Epidermal melanocyte (primary cell): ENCODE measurements at regions not wholly inside any gene's neighbourhood (a gene's known extent, or its start where the extent isn't known, plus 50 kb on each side); places are given as distances from the start of the nearest gene placed in this dataset.

Experiments used
- DNase-seq: peaks from one replicate; pipeline ENCODE4 v3.0.0; 2011; ENCODE audit warnings: low spot score; ENCODE audit not compliant: insufficient read length

DNA sequence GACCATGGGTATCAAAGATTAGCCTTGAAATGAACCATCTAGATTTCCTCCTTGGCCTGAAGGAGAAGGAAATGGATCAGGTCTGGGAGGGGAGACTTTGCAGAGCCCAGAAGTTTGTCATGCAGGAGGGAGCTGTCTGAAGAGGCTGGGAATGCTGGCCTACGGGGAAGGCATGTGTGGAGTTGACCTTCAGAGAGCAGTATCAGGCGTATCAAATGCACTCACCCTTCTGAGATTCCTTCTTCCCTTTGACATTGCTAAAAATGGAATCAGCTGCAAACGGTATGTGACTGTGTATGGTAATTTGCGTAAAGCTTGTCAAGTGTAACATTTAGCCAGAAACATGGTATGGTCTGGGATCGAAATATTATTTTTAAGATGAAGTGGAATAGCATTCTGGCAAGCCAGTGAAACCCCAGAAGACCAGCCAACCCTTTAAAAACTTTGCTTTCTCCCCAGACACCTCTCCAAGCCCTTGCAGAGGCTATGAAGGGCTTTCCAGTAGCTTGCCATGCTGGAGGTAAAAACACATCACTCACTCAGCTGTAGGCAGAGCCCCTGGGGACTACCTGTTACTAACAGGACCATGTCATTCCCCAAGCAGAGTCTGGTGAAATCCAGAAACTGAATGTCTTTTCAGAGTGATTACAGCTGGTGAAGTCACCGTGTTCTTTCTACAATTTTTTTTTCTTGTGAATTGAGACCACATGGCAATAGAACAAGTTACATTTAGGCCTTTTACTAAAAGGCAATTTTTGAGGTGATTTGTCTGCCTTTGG lies 174.7 kb upstream of the SLC24A5 start:
- no peak for DNase-seq

DNA sequence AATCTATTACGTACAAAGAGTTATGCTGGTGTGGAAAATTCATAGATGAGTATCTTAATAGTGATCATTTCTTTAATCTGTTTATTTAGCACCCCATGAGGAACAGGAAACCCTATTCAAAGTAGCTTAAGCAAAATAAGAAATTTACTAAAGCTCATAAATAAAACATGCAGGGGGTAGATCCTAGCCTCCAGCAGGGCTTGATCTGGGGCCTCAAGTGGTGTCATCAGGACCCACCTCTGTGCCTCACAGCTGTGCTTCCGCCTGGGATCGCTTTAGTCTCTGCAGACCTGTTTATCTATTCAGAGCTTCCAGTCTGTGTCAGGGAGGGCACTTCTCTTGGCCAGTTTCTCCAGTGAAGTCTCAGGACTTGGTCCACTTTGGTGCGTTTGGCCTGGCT lies 171.0 kb upstream of the SLC24A5 start:
- no peak for DNase-seq

DNA sequence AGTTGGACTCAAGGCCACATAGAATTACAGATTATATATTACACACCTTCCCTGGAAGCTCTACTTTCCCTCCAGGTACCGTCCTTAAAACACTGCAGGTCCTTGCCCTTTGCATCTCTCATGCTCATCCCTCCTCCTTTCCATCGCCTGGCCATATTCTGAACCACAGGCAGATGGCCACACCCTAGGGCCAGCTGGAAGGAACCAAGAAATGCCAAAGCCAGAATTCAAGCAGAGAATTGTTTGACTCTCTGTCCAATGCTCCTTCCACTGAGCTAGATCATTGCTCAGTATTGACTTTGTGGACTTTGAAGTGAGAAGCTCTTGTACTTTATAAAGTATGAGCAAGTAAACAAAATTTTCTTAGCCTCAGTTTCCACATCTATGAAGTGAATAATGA lies 170.3 kb upstream of the SLC24A5 start:
- no peak for DNase-seq

DNA sequence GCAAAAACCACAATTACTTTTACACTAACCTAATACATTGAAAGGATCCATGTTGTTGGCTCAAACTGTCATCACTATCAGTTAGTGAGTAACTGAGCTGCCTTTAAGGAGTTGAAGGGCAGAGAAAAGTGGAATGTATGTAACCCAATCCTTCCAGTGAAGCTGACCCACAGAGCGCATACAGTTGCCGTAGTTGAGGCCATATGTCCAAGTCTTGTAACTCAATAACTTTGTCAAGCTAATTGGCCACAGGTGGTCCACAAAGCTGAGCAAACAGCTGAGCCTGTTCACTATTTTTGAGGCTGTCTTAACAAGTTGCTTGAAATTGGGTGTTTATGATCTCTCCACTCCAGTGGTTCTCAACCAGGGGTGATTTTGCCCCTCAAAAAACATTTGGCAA lies 169.0 kb upstream of the SLC24A5 start:
- no peak for DNase-seq

DNA sequence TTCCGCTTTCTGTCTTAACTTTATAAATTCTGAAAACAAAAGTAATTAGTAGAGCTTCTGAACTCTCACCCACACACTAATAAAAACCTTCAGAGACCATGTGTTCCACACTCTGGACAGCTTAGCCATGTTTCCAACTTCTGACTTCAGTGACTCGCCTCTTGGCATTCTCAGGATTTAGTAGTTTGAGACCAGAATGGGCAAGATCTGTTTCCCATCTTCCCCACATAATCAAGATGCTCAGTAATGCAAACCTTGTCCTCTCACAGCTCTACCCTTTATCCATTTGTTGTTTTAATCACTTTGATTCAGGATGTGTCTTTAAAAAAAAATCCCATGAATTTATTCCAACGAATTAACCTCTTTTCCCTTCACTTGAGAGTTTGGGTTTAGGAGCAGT lies 166.6 kb upstream of the SLC24A5 start:
- DNase-seq, result no peak

DNA sequence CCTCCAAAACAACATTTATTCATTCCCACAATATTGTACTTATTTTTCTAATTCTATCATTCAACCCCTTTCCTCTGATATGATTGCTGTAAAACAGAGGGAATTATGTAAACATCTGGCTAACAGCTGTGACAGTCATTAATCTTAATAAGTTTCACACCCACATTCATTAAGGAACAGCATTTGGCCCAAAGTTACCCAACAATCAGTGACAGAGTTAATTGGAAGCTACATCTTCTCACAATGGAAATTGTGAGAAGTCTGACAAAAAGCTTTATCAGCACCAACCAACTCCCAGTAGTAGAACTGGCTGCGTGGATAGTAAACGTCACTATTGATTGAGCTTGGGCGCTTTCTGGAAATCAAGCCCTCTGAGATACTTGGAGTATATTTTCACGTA lies 165.8 kb upstream of the SLC24A5 start:
- no peak for DNase-seq

GRCh38 chr15:47959617-47960413 lies 161.0 kb upstream of the SLC24A5 start:
- no peak for DNase-seq

DNA sequence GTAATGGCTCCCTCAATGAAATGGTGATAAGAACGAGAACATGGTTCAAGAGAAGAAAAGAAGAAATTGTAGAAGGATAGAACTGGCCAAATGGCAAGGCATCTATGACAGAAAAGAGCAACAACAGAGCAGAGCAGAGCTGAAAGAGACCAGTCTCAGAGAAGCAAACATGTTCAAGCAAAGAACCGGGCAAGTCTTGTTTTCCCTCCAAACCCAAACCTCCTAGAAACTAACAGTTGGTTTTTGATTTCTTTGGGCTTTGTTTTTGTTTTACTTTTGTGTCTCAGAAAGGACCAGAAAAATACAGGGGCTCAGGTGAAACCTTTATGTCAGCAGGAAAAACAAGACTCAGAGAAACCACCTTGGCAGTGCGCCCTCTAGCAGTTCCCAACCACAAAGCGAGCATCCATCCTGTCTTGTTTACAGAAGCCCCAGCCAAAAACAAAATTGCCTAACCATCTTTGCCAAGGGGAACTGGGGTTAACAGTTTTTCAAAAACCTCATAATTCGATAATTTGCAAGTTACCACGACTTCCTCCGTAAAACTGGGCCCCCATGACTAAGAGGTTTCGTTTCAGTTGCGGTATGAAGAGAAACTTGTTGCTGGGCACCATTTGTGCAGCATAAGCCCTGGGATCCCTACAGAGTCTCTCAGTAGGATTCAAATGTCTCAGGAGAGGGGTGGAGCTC lies 159.2 kb upstream of the SLC24A5 start:
- DNase-seq, result no peak

- DNase-seq, result no peak
These were observed 157.5 kb upstream of the SLC24A5 start for GRCh38 chr15:47963265-47963664.

DNA sequence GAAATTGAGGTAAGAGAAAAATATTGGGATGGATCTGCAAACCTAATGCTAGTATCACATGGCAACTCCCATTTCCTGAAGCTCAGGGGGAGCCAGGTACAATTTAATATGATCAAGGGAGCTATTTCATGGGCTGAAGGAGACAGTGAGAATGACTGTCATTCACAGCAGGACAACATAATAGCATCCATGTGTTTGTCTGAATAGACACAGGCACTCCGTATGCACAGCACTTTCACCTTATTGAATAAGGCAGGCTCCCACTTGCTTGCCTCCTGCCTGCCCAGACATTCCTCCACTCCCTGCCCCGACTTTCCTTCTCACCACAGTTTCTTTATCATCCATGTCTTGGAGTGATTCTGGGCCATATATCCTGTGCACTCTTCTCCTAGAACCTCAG lies 156.6 kb upstream of the SLC24A5 start:
- no peak for DNase-seq

DNA sequence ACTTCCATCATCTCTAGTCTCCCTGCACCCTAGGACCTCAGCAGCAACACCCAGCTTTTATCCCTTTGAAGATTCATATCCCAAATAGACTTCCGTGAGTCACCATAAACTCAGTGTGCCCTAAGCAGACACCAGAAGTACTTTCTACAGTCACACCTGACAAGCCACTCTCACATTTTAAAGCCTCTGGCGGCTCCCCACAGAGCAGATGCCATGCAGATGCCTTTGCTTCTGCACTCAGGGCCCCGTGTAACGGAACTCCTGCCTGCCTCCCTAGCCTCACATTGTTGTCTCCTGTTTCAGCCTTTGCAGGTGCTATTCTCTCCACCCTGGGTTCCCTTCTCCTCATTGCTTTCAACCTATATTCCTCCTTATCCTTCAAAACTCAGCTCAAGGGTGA lies 155.5 kb upstream of the SLC24A5 start:
- no peak for DNase-seq

GRCh38 chr15:47968593-47968992 lies 152.2 kb upstream of the SLC24A5 start:
- no peak for DNase-seq

GRCh38 chr15:47971637-47972036 lies 149.2 kb upstream of the SLC24A5 start:
- no peak for DNase-seq

DNA sequence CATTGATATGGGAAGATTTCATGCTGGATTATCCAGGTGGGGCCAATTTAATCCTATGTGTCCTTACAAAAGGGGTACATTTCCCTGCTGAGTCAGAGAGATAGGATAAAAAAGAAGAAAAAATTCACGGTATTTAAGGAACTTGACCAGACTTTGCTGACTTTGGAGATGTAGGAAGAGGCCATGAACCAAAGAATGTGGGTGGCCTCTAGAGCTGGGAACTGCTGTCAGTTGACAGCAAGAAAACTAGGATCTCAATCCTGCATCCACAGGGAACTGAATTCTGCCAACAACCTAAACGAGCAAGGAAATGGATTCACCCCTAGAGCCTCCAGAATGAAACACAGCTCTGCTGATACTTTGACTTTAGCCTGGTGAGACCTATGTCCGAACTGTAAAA lies 148.1 kb upstream of the SLC24A5 start:
- no peak for DNase-seq

DNA sequence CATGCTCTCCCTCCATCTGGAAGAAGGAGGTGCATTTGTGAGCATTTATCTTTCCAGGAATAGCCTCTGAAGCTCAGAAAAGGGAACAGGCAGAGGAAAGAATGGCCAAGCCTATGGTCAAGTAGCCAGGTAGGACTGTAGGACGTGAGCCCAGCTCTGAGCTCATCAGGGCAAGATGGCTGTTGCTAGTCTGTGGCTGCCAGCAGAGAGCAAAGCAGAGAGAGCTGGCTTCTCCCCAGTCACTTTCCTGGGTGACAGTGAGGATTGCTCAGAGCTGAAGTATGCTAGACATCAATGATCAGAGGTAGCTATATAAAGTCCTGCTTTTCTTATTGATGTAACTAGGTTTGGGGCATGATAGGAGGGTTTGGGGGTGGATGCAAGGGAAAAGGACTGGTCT lies 146.1 kb upstream of the SLC24A5 start:
- DNase-seq, result no peak

GRCh38 chr15:47975427-47975826 lies 145.4 kb upstream of the SLC24A5 start:
- DNase-seq, result no peak

- DNase-seq, result no peak
These were observed 137.3 kb upstream of the SLC24A5 start for GRCh38 chr15:47983533-47983932.

DNA sequence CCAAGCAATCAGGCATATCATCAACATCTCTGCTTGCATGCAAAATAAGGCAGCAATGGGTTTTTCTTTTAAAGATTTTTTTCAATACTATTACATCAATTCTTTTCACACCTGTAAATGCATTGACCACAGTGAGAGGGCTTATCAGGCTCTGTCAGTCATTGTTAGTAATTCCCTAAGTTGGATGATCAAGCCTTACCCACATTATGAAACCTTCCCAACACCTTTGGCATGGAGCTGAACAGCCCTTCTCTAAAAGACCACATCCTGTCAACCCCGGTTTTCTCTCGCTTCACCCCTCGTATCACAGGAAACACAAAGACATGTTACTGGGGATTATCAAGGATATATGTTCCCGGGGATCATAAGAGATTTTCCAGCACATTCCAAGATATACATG lies 135.2 kb upstream of the SLC24A5 start:
- DNase-seq, result no peak

DNA sequence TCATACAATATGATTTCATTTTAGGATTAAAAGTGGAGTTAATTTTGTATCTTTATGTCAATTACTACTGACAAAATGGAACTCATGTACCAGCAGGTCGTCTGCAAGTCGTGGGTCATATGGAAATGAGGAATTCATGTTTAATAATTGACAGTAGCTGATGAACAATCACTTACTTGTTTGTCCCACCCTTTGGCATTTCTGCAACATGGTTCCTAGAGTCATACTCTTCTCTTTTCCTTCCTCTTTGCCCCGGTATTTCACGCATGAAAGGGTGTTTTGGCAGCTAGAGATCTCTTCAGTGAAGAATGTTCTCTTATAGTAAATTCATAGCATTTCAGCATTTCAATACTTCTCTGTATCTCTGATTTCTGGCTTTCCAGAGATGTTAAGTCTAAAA lies 133.3 kb upstream of the SLC24A5 start:
- DNase-seq, result no peak

GRCh38 chr15:47987908-47988532 lies 132.8 kb upstream of the SLC24A5 start:
- peak; percentile 64 for DNase-seq

DNA sequence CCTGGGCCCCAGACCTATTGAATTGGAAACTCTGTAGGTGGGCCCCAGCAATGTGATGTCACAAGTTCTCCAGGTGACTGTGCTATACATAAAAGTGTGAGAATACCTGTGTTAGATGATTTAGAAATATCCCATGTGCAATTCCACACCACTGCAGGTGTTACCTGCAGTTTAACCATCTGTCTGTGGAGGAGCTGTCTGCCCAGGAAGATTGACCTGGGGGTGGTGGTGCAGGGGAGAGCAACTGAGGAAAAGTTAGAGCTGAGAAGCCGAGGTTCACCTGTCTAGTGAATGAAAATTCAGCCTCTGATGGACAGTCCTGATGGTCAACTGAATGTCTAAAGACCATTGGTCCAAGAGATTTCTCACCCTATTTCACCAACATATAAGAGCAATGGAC lies 132.2 kb upstream of the SLC24A5 start:
- no peak for DNase-seq

DNA sequence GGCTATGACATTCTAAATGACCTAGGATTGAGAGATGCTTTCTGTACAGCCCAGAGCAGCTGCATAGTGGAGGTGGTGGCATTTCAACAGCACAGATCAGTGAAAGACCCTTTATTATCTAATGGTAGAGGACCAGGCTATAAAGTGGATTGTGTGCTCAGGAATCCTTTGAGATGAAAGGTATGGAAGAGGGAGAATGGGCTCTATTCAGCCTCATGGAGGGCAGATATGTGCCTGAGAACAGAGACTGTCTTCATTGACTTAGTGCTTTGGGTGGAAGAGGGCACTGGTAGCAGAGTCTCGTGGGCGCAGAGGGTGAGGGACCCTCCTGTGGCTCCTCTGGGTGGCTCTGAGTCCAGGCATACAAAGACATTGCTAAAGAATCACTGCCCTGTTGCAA lies 130.0 kb upstream of the SLC24A5 start:
- DNase-seq, result no peak
